ENCODE measurements at regions not wholly inside any gene's neighbourhood (a gene's known extent, or its start where the extent isn't known, plus 50 kb on each side); places are given as distances from the start of the nearest gene placed in this dataset.
"Not testable (repeated sequence)": the region's sequence is repeated elsewhere in the genome, so short reads cannot be mapped to it uniquely, and the experiment has no call there.

DNA sequence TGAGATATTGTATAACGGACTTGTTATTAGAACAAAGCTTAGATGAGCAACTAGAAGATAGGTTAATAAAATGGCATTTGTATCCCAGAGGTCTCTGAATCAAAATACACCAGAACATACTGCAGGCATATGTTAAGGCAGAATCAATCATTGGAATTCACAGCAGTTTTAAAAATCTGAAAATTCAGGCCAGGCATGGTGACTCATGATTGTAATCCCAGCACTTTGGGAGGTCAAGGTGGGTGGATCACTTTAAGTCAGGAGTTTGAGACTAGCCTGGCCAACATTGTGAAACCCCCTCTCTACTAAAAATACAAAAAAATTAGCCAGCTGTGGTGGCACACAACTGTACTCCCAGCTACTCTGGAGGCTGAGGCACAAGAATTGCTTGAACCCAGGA, 405.2 kb downstream of the ZEB2 start:
- no peak for DNase-seq

DNA sequence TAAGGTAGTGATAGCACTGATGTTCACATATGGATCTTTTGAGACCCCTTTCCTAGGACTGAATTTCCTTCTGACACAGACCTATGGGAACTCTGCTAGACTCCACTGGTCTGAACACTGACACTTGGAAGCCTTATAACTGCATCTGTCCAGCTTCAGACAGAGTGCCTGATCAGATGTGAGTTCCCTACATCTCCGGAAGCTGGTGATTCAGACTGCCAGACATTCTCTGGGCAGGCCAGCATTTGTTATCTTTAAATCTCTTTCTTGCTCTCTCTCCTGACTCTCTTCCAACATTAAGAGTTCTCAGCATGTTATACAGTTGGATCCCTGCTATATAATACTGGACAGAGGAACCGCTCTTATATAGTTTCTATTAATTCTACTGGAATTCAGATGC, 408.5 kb downstream of the ZEB2 start:
- DNase-seq, result no peak

DNA sequence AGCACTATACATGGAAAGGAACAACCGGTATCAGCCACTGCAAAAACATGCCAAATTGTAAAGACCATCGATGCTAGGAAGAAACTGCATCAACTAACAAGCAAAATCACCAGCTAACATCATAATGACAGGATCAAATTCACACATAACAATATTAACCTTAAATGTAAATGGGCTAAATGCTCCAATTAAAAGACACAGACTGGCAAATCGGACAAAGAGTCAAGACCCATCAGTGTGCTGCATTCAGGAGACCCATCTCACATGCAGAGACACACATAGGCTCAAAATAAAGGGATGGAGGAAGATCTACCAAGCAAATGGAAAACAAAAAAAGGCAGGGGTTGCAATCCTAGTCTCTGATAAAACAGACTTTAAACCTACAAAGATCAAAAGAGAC, 413.8 kb downstream of the ZEB2 start:
- DNase-seq, result not testable (repeated sequence)

DNA sequence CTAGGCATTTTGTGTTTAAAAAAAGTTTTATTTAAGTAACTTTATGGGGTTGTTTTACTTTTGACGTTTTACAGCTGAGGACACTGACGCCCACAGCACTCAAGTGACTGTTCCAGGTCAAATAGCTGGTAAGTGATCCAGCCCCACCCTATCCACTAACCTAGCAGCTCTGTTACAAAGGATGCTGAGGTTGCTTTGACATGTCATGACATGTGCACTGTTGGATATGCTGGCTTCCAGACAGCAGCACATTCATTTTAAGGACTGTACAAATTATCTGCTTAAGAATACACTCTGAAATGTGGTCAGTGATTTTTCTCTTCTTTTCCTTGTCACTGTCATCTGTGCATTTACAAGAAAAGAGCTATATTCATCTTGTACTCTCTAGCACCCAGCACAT, 417.5 kb downstream of the ZEB2 start:
- no peak for DNase-seq

DNA sequence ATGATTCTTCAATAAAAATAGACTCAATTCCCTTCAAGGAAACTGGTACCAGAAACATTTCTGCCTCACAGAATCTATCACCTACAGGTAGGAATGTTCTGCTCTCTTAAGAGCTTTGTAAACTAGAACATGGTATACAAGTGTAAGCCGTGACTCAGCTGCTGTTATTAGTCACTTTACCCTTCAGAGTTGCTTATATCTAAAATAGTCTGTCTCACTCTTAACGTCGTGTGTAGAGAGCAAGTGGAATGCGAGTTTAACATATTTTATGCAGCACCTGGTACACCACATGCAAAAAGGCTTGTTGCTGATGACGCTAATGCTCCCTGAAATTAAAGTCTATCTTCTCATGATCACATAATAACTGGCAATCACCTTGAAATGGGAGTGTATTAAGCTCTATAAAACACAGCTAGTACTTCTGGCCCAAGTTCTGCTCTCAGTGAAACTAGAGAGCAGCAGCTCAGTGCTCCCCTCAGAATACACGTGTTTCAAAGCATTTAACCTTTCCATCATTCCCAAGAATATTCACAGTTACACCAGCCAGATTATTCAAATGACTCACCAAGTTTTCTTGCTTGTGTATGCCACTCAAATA, 420.0 kb downstream of the ZEB2 start:
- no peak for DNase-seq

DNA sequence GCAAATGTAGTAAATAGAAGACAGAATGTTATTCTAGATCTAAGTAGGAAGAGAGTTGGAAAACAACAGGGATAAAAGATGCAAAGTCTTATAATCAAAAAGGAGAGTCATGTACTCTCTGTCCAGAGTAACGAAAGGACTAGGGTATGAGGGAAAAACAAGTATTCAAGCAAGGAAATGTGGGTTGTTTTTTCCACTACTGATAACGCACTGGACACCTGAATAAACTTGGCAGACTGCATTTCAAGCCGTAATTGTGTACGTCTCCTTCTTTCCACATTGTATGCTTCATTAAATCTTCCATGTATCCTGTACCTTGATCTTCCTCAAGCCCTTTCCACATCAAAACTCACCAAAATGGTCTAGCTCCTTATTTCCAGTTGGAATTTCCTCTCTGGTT, 420.6 kb downstream of the ZEB2 start:
- DNase-seq, result no peak

- no peak for DNase-seq
Observed at GRCh38 chr2:144097440-144098225, 422.3 kb downstream of the ZEB2 start.

- DNase-seq, result no peak
Observed at GRCh38 chr2:144096531-144096930, 423.4 kb downstream of the ZEB2 start.

DNA sequence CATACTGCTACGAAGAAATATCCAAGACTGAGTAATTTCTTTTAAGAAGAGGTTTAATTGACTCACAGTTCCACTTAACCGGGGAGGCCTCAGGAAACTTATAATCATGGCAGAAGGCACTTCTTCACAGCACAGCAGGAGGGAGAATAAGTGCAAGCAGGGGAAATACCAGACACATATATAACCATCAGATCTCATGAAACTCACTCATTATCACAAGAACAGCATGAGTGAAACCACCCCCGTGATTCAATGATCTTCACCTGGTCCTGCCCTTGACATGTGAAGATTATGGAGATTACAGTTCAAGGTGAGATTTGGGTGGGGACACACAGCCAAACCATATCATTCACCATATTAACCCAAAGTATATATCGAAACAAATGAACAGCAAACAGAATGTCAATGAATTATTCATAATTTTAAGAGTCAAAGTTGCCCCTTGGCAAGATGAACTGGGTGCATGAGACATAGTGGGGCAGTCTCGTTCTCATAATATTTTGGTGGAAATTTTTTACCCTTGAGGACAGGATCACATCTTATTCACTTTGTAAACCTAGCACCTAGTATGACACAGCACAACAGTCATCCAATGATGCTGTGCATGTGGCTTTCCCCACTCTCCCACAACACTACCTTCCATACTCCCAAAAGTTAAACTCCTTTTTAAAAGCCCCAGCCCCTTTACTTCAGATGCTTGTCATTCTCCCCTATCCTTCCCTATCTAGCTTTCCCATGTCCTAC, 425.3 kb downstream of the ZEB2 start:
- DNase-seq, result no peak

DNA sequence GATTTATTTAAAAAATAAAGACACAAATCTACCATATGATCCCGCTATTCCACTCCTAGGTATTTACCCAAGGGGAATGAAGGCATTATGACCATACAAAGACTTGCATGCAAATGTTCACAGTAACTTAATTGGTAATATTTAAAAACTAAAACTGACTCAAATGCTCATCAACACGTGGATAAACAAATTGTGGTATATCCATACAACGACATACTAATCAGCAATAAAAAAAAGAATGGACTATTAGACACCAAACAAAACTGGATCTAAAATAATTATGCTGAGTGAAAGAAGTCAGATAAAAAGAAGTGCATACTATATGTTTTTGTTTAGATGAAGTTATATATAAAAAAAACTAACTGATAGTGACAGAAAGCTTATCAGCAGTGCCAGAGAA, 428.3 kb downstream of the ZEB2 start:
- no peak for DNase-seq

DNA sequence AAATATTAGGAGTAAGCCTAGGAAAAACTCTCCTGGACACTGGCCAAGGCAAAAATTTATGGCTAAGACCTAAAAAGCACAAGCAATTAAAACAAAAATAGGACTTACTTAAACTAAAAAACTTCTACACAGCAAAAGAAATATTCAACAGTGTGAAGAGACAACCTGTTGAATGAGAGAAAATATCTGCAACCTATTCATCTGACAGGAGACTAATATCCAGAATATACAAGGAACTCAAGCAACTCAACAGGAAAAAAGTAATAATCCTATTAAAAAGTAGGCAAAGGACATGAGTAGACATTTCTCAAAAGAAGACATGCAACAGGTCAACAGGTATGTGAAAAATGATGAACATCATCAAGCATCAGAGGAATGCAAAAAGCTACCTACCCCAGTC, 431.1 kb downstream of the ZEB2 start:
- DNase-seq, result no peak

GRCh38 chr2:144086965-144087364, 433.0 kb downstream of the ZEB2 start:
- no peak for DNase-seq

- DNase-seq, result no peak
Observed at GRCh38 chr2:144085016-144085415, 434.9 kb downstream of the ZEB2 start.

DNA sequence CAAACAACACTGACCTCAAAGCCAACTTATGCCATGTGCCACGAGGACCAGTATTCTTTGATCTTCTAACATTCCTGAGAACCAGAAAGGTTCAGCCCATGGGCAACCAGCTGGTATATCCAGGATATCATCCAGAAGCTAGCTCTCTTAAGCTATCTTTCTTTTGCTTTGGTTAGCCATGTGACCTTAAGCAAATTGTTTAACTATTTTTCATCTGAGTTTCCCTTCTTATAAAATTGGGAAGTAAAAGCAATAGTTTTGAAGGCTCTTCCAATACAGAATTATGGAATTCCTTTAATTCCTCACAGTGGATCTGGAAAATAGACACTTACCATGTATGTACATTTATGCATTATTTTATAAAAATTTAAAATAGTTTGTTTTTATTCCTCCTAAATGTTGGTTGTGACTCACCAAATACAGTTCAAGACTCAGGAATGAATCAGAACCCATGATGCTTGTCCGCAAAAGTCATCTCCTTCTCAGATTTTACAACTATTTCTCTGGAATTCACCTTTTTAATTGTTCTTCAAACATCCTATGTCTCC, 435.7 kb downstream of the ZEB2 start:
- DNase-seq, result no peak

GRCh38 chr2:144083211-144083610, 436.7 kb downstream of the ZEB2 start:
- DNase-seq, result no peak

GRCh38 chr2:144082777-144083176, 437.1 kb downstream of the ZEB2 start:
- no peak for DNase-seq

- DNase-seq, result no peak
Observed at GRCh38 chr2:144082327-144082726, 437.6 kb downstream of the ZEB2 start.

- DNase-seq, result no peak
Observed at GRCh38 chr2:144081272-144081671, 438.6 kb downstream of the ZEB2 start.

GRCh38 chr2:144079803-144080202, 440.1 kb downstream of the ZEB2 start:
- no peak for DNase-seq

GRCh38 chr2:144078802-144079724, 440.9 kb downstream of the ZEB2 start:
- DNase-seq, result no peak

DNA sequence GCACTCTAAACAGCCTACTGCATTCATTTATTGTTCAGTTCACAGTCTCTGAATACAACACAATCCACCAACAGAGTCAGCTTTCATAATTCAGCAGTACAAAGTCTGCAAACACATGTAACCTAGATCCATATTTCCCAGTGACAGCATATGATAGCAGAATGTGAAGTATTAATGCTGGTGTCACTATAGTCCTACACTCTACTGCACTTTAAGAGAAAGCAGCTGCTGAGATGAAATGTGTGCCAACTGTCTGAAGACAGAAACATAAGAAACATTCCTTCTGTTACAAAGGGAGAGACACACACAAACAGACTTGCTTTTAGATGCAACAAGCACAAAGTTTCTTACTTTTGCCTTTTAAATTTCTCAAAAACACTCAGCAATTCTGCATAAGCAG, 441.8 kb downstream of the ZEB2 start:
- no peak for DNase-seq

DNA sequence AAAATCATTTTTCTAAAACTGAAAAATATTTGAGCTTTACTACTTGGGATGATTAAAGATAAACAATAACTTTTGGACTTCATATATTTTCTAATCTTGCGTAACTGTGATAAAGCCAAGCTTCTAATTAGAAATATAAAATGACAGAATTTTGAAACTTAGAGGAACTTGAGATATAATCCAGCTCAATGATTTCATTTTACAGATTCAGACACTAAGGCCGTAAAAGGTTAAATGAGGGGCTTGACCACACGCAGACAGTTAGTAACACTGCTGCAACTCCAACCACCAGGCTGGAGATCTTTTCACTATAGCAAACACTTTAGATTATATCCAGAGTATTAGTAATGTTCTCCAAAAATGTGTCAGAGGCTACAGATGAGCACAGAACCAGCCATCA, 445.5 kb downstream of the ZEB2 start:
- no peak for DNase-seq

DNA sequence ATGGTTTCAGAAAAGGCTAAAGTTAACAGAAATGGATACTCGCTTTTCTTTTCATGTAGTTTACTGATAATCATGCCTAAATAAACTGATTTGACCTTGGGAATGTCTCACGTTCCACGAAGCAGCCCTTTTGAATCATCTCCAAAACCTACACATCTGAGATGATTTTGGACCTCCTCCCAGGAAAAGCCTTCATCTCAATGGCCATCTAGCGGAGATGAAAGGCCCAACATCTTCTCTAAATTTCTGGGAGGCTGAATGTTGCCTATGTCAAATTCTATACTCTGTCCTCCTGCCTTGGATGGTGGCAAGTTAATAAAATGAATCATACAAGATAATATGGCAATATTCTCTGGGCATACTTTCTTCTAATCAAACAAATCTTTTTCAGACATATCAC, 448.5 kb downstream of the ZEB2 start:
- DNase-seq, result no peak

Measured in SHP77 treated with DMSO at 0.1 percent for 48 hours (cell line).